HG03460 (cell line): ENCODE measurements at regions not wholly inside any gene's neighbourhood (a gene's known extent, or its start where the extent isn't known, plus 50 kb on each side); places are given as distances from the start of the nearest gene placed in this dataset.
"Not testable (repeated sequence)": the region's sequence is repeated elsewhere in the genome, so short reads cannot be mapped to it uniquely, and the experiment has no call there.

Source experiments
- ATAC-seq: cut with Tn5 transposase; IDR thresholded peaks from one replicate; pipeline ENCODE4 v1.9.1; 2021; ENCODE audit not compliant: unreplicated experiment

- ATAC-seq = no peak
Measured at GRCh38 chr5:144048259-144048856, 122.1 kb downstream of the YIPF5 start.

GRCh38 chr5:144055391-144055790 is 115.1 kb downstream of the YIPF5 start:
- not testable (repeated sequence) for ATAC-seq

GRCh38 chr5:144060091-144060490 is 110.4 kb downstream of the YIPF5 start:
- ATAC-seq = not testable (repeated sequence)

DNA sequence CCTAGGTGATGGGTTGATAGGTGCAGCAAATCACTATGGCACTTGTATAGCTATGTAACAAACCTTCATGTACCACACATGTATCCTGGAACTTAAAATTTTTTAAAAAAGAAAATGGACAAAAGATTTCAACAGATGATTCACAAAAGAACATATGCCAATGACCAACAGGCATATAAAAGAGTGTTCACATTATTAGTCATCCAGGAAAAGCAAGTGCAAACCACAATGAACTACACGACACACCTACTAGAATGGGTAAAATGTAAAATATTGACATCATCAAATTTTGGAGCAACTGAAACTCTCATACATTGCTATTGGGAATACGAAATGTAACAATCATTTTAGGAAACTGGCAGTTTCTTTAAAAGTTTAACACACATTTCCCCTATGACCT is 109.9 kb downstream of the YIPF5 start:
- no peak for ATAC-seq

DNA sequence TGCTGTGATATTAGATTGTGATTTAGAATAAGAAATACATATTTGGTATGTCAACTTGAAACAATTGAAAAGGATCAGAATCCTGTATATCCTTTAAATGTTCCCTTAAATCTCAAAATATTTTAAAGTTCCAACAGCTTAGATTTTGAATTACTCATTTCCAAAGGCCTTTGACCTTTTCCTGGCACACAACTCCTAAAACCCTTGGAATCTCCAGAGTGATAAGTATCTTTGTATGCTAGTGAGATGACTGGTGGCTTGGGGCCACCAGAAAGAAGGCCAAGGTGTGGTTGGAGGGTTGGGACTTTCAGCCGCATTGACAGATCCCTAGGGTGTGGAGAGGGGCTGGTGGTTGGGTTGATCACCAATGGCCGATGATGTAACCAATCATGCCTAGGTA is 104.7 kb downstream of the YIPF5 start:
- ATAC-seq = no peak

DNA sequence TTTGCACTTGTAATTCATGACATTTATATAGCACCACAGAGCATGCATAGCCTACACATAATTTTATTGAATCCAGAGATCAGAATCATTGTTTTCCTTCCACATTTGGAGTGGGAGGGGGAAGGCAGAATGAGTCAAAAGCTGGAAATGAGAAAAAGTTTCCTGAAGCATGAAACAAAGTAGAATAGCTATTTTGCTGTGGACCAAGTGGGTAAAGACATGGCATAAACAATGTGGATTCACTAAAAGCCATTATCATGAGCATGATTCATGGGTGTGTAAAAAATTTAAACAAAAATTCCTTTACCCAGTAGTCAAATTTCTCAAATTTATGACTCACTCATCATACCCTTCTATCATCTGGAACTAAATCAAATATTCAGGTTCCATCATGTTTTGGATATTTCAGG is 97.9 kb downstream of the YIPF5 start:
- ATAC-seq = no peak

DNA sequence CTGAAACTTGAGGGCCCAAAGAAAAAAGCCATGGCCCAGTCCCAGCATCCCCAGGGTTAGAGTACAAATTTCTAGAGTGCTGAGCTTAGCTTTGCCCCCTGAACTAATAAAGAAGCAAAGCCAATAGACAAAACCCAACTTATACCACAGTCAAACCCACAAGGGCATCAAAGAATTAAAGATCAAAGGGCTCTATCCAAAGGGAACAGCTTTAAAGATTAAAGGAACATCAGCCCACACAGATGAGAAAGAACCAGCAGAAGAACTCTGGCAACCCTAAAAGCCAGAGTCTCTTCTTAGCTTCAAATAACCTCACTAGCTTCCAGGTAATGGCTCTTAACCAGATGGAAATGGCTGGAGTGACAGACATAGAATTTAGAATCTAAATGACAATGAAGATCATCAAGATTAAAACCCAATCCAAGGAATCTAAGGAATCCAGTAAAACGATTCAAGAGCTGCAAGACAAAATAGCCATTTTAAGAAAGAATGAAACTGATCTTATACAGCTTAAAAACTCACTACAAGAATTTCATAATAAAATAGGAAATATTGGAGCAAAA is 93.9 kb downstream of the YIPF5 start:
- ATAC-seq = no peak

- ATAC-seq = no peak
Measured at GRCh38 chr5:144083185-144083584, 87.3 kb downstream of the YIPF5 start.

DNA sequence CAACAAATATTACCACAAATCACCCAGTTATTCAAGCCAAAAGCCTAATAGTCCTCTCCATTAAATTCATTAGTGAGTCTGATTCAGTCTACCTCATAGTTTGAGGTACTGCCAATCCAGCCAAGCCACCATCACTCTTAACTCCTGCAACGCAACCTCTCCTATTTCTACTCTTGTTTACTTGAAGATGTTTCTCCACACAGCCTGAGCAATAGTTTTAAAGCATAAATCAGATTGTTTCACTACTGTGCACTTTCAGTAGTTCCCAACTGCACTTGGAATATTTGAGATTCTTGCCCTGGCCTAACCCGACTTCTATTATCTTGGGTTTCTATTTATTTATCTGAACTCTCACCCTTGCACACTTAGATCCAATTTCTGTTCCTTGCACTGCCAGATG is 85.5 kb downstream of the YIPF5 start:
- ATAC-seq = no peak

DNA sequence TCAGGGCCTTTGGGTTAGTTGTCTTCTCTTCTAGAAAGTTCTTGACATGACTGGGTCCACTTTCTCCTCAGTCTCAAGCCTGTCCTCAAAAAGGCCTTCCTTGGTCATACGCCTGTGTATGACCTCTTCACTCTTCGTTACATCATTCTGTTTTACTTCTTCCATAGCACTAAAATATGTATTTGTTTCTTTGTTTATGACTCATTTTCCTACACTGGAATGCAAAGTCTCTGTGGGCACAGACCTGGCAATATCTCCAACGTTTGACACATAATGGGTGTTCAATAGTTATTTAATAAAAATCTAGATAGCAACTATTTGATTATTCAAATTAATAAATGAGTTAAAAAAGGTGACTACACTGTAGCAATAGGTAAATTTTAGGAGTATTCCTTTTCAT is 85.1 kb downstream of the YIPF5 start:
- no peak for ATAC-seq

GRCh38 chr5:144086295-144086694 is 84.2 kb downstream of the YIPF5 start:
- ATAC-seq = no peak

DNA sequence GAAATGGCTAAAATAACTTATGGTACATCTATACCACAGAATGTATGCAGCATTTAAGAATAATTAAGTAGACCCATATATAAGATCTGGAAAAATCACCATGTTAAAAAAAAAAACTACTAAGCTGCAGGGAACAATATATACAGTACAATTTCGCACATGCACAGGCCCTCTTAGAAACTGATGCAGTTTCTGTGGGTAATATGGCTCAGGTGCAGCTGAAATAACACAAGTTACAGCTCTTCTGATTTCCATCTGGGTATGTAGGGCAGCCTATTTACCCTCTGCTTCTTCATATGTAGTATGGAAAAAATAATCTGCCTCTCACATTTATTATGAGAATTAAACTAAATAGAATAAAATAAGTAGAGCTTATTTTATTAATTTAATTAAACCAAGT is 82.9 kb downstream of the YIPF5 start:
- no peak for ATAC-seq

- no peak for ATAC-seq
Measured at GRCh38 chr5:144088206-144089064, 82.0 kb downstream of the YIPF5 start.

DNA sequence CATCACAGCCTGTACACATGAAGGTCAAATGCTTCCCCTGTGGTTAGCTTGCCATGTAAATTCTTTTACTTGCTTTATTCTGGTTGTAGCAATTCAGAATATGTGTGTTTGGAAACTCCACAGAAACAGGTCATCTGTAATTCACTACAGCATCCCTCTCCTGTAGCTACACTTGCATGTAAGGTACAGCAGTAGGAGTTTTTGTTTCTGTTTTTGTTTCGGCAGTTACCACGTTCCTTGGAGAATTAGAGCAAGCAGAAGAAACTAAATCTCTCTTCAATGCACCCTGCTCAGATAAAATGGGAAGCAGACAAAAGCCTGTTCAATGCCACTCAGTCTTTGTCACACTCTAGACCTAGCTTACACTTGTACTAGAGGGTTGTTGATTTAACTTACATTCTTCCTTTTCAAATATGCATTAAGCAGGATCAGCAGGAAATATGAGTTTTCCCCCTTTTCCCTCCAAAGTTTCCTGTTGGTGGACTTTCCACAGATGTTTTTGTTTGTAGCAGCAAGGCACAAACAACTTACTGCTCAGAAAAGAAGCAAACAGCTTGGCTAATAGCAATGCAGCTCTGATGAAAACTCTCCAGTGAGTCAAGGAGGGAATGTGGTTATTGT is 80.9 kb downstream of the YIPF5 start:
- ATAC-seq = no peak

- no peak for ATAC-seq
Measured at GRCh38 chr5:144092508-144092907, 78.0 kb downstream of the YIPF5 start.

- no peak for ATAC-seq
Measured at GRCh38 chr5:144093400-144093799, 77.1 kb downstream of the YIPF5 start.

DNA sequence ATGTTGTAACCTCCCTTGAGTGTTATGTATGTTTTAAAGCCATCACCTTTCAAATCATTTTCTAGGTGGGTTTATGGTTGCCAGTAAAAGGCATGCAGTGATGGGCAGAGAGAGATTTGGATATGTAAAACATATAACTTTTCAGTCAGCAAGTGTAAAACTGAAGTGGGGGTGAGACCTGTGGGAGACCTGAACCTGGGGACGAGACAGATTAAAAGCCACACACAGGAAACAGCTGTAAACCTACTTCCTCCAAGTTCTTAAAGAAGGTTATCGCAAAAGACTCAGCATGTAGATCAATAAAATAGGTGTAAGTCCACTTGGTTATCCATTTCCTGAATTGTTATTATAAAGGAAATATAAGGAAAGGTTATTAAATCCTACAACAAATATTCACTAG is 76.6 kb downstream of the YIPF5 start:
- ATAC-seq = no peak

DNA sequence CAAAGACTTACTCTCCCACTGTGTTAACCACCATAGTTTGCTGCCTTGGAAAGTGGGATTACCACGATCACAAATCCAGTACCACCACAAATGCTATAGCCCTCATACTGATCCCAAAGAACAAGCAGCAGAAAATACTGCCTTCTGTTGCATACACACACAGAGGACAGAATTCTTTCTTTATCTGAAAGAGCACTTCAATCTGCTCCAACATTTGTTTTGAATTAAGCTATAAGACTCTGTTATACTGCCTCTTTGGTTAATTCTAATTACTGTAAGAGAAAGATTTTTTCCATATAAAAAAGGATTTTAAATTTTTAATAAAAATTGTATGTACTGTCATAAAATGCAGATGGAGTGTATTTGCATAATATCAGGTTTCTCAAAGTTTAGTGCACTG is 69.8 kb downstream of the YIPF5 start:
- no peak for ATAC-seq

DNA sequence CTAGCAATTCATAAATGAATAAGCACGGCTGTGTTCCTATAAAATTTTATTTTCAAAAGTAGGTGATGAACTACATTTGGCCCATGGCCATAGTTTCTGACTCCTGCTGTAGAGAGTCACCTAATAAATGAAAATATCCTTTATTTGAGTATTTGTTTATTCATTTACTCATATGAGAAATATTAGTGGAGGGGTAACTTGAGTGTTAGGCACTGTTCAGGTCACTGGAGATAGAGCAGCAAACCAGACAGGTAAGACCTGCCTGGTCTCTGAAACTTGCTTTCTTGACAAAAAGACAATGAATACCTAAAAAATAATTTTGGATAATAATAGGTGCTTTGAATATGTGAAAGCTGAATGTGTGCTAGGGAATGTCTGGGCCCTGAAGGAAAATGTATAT is 68.8 kb downstream of the YIPF5 start:
- ATAC-seq = no peak

GRCh38 chr5:144102361-144102760 is 68.1 kb downstream of the YIPF5 start:
- ATAC-seq = no peak

DNA sequence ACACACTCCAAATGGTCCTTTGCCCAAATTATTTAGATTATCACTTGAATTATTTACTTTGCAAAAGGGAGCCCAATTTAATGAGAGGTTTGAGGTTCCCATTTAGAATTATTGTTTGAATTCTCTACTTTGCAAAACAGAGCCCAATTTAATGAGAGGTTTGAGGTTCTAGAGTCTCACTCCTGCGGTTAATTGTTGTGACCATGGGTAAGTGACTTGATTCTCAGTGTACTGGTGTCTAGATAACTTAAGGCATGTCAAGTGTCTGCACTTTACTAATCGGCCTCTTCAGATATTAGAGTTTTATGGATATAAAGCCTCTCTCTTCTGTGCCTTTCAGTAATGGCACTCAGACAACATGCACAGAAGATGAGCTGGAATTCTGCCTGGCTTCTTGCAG is 67.5 kb downstream of the YIPF5 start:
- no peak for ATAC-seq
